Activated B cell treated with CpG ODN at 0.5 μM for 24 hours (primary cell): ENCODE measurements at regions not wholly inside any gene's neighbourhood (a gene's known extent, or its start where the extent isn't known, plus 50 kb on each side); places are given as distances from the start of the nearest gene placed in this dataset.

ENCODE experiments used
- ATAC-seq: fragments of 200-7000 bp; cut with Tn5 transposase; one replicate; pipeline ENCODE4 v1.10.0; 2021; ENCODE audit warnings: low read depth, mild to moderate bottlenecking, moderate library complexity
- CTCF ChIA-PET: fragments of 350-600 bp; sonication (Branson Sonifier 250); formaldehyde crosslinking; loops from one replicate; lab custom pipeline; 2021; ENCODE audit warnings: antibody characterized with exemption; lab: Charles Lee
- POLR2A ChIA-PET: fragments of 350-600 bp; sonication (Branson Sonifier 250); formaldehyde crosslinking; loops from one replicate; lab custom pipeline; 2021; ENCODE audit warnings: antibody characterized with exemption; lab: Charles Lee
- DNase-seq: peaks from one replicate; pipeline ENCODE4 v3.0.0; 2022
- H3K27ac Mint-ChIP-seq: one replicate; pipeline ENCODE4 v1.8.0; 2020; ENCODE audit warnings: mixed read lengths
- H3K27me3 Mint-ChIP-seq: one replicate; pipeline ENCODE4 v1.8.0; 2021; ENCODE audit warnings: mixed read lengths
- H3K36me3 Mint-ChIP-seq: one replicate; pipeline ENCODE4 v1.8.0; 2021; ENCODE audit warnings: low read depth, mixed read lengths
- H3K4me1 Mint-ChIP-seq: one replicate; pipeline ENCODE4 v1.8.0; 2021; ENCODE audit warnings: mixed read lengths
- H3K4me3 Mint-ChIP-seq: one replicate; pipeline ENCODE4 v1.8.0; 2020; ENCODE audit warnings: mild to moderate bottlenecking, mixed read lengths
- H3K9me3 Mint-ChIP-seq: one replicate; pipeline ENCODE4 v1.8.0; 2020; ENCODE audit warnings: mixed read lengths
- intact Hi-C: fragments of 100-400 bp; cut with micrococcal nuclease; formaldehyde crosslinking; loops from one replicate; pipeline ENCODE4 v1.15.1; 2024
- TF ChIP-seq, protein P1 (sequence below): fragments of 200-600 bp; IDR thresholded peaks from one replicate; pipeline ENCODE4 v1.8.0; 2022; ENCODE audit warnings: antibody characterized with exemption, mild to moderate bottlenecking

DNA sequence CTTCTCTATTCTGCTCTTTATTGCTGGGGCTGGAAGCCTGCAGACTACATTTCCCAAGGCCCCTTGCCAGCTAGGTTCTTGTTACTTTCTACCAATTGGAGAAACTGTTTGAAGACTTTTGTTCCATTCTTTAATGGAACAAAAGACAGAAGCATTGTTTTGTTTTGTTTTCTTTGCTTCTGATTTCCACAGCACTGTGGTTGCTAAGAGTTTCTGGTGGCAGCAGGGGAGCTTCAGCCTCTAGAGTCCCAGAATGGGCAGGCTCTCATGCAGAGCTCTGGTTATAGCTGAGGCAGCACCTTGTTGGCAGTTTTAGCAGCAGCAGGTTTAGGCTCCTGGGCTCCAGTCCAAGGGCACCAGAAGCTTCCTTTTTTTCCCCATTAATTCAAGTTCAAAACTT lies 234.3 kb downstream of the ETAA1 start:
- ATAC-seq (no peak), DNase-seq (no peak)
- Mint-ChIP-seq H3K27ac (no peak overlapping the region), H3K9me3 (peaks cover 3% of the 10 kb centered on the region), H3K4me3 (no peak overlapping the region), H3K4me1 (no peaks in the 10 kb centered on the region), H3K36me3 (no peaks in the 10 kb centered on the region), H3K27me3 (peaks cover 2% of the 10 kb centered on the region)
- ChIA-PET POLR2A (no interaction called here), CTCF (no interaction called here)
- TF ChIP-seq, protein P1, sequence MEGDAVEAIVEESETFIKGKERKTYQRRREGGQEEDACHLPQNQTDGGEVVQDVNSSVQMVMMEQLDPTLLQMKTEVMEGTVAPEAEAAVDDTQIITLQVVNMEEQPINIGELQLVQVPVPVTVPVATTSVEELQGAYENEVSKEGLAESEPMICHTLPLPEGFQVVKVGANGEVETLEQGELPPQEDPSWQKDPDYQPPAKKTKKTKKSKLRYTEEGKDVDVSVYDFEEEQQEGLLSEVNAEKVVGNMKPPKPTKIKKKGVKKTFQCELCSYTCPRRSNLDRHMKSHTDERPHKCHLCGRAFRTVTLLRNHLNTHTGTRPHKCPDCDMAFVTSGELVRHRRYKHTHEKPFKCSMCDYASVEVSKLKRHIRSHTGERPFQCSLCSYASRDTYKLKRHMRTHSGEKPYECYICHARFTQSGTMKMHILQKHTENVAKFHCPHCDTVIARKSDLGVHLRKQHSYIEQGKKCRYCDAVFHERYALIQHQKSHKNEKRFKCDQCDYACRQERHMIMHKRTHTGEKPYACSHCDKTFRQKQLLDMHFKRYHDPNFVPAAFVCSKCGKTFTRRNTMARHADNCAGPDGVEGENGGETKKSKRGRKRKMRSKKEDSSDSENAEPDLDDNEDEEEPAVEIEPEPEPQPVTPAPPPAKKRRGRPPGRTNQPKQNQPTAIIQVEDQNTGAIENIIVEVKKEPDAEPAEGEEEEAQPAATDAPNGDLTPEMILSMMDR, result no peak
- intact Hi-C loops, result no loop called here

DNA sequence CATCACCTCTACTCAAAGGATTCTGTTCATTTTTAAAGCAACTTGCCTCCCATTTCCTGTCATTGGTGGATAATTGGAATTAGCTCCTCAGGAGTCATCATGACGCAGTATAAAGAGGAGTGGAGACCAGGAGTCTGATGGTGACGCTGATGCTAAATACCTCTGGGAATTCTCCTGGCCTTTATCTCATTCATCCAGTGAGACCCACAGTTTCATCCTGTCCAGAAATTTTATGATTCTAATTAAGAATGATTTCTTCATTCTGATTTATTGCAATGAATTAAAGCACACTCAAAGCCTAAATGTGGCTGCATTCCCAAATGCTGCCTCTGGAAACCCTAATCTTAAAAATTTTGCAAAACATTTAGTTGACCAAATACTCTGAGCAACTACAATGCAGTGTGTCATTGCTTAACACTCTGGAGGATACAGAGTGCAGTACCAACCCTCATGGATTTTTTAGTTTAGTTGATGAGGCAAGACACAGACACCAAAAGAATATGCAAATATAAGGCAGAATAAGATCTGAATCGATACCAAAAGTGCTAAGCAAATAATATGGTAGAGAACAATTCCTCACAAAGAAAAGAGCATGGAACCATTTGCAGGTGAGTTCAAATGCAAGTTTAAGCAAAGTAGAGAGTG lies 236.2 kb downstream of the ETAA1 start:
- ChIA-PET POLR2A (no interaction called here), CTCF (no interaction called here)
- Mint-ChIP-seq H3K27ac (no peak overlapping the region), H3K36me3 (no peaks in the 10 kb centered on the region), H3K27me3 (peaks cover 4% of the 10 kb centered on the region), H3K4me3 (no peak overlapping the region), H3K9me3 (peaks cover 3% of the 10 kb centered on the region), H3K4me1 (no peaks in the 10 kb centered on the region)
- intact Hi-C loops, result no loop called here
- TF ChIP-seq, protein P1, result no peak
- ATAC-seq (no peak), DNase-seq (no peak)

DNA sequence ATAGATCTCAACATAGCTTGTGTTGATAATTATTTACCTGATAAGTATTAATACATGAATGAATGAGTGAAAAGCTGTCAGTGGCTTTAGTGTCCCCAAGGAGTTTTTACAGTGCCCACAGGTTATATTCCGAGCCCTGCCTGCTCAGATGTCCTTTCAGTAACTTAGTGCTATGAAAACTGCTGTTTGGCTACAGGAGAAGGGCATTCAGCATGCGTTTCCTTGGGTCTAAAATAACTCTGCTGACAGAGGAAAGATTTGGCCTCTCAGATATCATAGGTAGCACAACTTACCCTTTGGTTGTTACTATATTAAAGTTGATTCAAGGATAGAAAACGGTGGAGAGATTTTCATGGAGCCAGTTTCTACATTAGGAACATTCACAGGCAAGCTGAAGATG lies 241.0 kb downstream of the ETAA1 start:
- peaks cover 2% of the 10 kb centered on the region for H3K27me3 Mint-ChIP-seq
- TF ChIP-seq, protein P1, result no peak
- no peak overlapping the region for H3K4me3 Mint-ChIP-seq
- CTCF ChIA-PET, result no interaction called here
- ATAC-seq (no peak), DNase-seq (no peak)
- intact Hi-C loops, result no loop called here
- no peaks in the 10 kb centered on the region for H3K36me3 Mint-ChIP-seq
- POLR2A ChIA-PET, result no interaction called here
- H3K9me3 Mint-ChIP-seq, result peaks cover 3% of the 10 kb centered on the region
- no peak overlapping the region for H3K27ac Mint-ChIP-seq
- H3K4me1 Mint-ChIP-seq, result no peaks in the 10 kb centered on the region

DNA sequence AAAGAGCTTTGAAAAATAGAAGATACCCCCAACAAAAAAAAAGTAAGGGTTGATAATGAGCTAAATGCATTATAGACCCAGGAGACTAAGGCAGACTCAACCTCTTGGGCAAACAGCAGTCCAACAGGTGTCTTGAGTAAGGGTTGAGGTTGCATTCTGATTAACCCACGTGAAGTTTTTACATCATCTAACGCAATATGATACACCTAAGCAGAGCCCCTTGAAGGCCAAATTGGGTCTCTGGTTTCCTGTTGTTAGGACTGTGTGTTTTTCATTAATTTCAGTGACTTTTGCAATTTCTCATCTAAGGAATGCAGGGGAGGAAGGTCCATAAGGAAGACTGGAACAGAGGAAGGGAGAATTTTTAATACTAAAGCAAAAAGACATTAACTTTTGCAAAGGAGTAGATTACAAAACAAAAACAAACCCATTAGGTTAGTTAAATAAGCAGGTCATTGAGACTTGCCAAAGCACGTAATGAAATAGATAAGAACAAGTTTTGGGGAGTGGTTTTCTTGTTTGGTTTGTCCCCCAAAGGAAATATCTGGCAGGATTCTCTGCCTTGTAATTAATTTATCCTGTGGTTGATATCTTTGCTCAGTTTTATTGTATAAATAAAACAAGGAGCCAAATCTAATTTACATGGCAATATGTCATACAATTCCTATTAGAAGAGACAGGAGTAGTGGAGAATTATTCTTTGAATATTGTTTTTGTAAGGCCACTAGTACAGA lies 244.3 kb downstream of the ETAA1 start:
- intact Hi-C loops, result no loop called here
- Mint-ChIP-seq H3K4me1 (no peaks in the 10 kb centered on the region), H3K36me3 (no peaks in the 10 kb centered on the region), H3K27me3 (peaks cover 2% of the 10 kb centered on the region), H3K4me3 (no peak overlapping the region), H3K27ac (no peak overlapping the region), H3K9me3 (peaks cover 3% of the 10 kb centered on the region)
- ChIA-PET CTCF (no interaction called here), POLR2A (no interaction called here)
- no peak for DNase-seq
- TF ChIP-seq, protein P1, result no peak
- ATAC-seq, result no peak

DNA sequence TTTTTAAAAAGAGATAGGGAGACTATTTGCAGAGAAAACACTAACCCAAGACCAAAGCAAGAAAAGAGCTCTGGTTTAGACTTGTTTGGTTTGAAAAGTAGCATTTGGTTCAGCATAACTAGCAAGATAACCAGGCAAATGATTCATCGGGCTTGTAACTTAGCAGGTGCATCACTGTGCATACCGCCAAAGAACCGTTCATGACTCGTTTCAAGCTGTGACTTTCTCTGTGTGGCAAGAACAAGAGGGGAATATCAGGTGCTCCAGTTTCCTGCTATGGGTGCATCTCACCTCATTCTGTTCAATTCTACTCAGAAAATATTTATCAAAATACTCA lies 244.9 kb downstream of the ETAA1 start:
- no peaks in the 10 kb centered on the region for H3K36me3 Mint-ChIP-seq
- peaks cover 2% of the 10 kb centered on the region for H3K27me3 Mint-ChIP-seq
- intact Hi-C loops, result no loop called here
- ChIA-PET POLR2A (no interaction called here), CTCF (no interaction called here)
- H3K4me1 Mint-ChIP-seq, result no peaks in the 10 kb centered on the region
- TF ChIP-seq, protein P1, result no peak
- H3K27ac Mint-ChIP-seq, result no peak overlapping the region
- no peak overlapping the region for H3K4me3 Mint-ChIP-seq
- no peak for ATAC-seq
- no peak for DNase-seq
- peaks cover 9% of the 10 kb centered on the region for H3K9me3 Mint-ChIP-seq
